CD4-positive, alpha-beta T cell treated with Interleukin-17A for 1 hour (primary cell): ENCODE measurements at regions not wholly inside any gene's neighbourhood (a gene's known extent, or its start where the extent isn't known, plus 50 kb on each side); places are given as distances from the start of the nearest gene placed in this dataset.
A peak's percentile ranks its signal among the peaks of the same experiment; 100 is the strongest.

Source experiments
- DNase-seq: peaks from one replicate; pipeline ENCODE4 v3.0.0-alpha.2; 2020

DNA sequence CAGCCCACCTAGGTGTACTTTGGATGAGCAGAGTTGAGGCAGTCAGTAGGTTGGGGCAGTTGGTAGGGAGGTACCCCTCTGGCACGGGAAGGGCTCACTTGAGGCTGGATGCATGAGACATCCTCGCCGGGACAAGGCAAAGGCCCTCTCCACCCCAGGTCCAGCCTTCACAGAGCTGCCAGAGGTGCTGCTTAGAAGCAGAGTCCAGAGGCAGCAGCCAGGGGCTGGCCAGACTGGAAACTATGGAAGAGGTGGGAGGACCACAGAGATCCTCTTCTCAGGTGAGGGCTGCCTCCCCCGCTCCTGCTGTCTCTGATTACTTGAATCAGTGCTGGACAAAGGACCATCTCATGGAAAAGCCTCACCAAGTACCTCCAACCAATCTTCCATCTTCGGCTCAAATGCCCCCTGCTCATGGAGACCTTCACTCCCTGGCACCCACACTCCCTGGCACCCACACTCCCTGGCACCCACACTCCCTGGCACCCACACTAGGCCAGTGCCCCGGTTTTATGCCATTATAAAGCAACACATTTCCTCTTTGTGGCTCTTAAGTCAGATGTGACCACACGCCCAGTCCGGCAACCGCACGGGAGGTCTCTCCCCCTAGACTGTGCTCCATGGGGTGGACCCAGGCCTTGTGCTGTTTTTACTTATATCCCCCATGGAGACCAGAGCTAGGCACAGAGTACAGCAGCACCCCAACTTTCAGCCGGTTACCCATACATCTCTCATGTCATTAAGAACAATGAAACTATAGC, 100.1 kb downstream of the YTHDF1 start:
- no peak for DNase-seq

- DNase-seq = no peak
Measured at GRCh38 chr20:63114693-63115311, 101.1 kb downstream of the YTHDF1 start.

- no peak for DNase-seq
Measured at GRCh38 chr20:63114006-63114692, 101.8 kb downstream of the YTHDF1 start.

GRCh38 chr20:63112491-63113219, 103.3 kb downstream of the YTHDF1 start:
- DNase-seq = no peak

- no peak for DNase-seq
Measured at GRCh38 chr20:63108247-63108646, 101.5 kb upstream of the BHLHE23 start.

GRCh38 chr20:63107449-63108200, 100.9 kb upstream of the BHLHE23 start:
- DNase-seq = no peak

DNA sequence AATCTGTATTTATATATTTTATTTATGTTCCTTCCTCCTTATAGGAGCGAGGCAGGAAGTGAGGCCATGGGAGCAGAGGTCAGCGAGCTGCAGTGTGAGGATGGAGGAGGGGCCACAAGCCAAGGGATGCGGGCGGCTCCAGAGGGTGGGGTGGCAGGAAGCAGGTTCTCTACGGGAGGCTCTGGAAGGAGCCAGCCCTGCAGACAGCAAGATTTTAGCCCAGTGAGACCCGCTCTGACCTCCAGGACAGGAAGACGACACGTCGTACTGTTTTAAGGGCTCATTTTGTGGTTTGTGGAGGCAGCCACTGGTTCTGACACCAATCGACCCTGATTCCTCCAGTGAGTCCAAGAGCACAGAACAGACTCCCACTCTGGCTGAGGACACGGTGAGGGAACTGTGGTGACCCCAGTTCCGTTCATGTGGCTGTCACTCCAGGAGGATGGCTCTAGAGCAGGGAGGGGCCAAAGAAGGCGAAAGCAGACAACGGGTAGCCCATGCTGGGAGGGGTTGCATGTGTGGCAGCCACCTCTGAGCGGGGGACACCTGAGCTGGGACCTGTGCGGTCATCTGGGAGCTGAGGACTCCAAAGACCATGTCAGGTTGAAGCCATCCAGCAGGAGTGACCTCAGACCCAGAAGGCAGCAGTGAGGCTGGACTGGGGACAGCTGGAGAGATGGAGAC, 100.1 kb upstream of the BHLHE23 start:
- DNase-seq = no peak

- DNase-seq = no peak
Measured at GRCh38 chr20:63106108-63106764, 99.5 kb upstream of the BHLHE23 start.

DNA sequence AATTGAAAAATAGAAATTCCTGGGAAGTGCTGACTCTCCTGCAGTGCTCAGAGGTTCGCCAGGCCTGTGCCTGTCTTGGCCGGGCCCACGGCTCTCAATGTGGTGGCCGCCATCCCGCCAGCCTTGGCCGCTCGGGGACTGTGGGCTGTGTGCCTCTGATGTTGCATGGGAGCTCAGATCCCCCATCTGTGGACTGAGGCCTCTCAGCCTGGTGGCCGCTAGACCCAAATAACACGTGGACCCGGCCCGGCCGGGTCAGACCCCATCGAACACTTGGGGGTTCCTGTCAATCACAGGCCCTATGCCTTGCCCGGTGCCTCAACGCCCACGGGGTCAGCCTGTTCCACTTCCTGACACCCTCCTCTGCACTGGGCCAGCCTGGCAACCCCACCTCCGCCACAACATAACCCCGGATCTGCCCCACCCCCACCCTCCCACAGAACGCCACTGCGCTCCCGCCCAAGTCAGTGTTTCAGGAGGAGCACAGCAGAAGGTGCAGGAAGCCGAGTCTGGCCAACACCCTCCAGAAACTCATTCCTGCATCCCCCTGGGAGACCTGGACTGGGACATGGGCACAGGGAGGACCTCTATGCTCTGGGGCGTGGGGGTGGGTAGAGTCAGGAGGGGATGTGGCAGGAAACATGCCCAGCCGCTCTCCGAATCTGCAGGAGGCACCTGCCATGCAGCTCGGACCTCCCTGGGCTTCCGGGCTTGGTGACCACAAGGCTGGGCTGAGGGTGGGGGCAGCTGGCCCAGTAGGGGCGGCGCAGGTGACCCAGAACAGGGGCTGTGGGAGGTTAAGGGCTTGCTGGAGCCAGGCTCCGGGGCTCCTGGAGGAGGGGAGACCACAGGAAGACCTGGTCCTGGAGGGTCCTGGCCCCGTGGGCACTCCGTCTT, 98.7 kb upstream of the BHLHE23 start:
- no peak for DNase-seq

DNA sequence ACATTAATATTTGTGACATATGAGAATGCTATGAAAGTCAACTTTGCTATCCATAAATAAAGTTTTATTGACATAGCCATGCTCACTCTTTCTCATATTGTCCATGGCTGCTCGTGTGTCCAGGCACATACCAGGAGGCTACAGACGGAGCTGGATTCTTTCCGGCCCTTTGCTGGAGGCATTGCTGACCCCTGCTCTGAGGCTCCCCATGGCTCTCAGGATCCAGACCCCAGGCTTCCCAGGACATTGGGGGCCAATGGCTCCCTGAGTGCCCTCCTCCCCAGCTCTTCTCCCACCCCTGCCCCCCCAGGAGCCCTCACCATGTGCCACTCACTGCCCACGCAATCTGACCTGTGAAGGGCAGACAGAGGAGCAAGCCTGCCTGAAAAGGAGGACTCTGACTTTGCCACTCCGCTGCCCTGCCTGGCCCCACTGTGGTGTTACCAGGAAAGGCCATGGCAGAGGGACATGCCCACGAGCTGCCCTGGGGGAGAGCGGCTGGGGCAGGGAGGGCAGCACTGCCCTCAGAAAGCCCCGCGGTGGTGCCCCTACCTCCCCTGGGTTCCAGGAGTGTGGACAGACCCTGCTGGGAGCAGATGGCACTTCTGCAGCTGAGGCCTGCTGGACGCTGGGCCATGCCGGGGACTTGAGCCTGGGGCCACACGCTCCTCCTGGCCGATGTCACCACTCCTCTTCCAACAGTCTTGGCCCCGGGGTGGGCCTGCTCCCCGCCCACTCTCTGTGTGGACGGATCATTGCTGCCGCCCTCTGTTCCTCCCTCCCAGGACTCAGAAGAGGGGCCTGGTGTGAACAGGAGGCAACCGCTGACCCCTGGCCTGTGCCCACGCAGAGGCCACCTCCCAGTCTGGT, 97.8 kb upstream of the BHLHE23 start:
- no peak for DNase-seq

DNA sequence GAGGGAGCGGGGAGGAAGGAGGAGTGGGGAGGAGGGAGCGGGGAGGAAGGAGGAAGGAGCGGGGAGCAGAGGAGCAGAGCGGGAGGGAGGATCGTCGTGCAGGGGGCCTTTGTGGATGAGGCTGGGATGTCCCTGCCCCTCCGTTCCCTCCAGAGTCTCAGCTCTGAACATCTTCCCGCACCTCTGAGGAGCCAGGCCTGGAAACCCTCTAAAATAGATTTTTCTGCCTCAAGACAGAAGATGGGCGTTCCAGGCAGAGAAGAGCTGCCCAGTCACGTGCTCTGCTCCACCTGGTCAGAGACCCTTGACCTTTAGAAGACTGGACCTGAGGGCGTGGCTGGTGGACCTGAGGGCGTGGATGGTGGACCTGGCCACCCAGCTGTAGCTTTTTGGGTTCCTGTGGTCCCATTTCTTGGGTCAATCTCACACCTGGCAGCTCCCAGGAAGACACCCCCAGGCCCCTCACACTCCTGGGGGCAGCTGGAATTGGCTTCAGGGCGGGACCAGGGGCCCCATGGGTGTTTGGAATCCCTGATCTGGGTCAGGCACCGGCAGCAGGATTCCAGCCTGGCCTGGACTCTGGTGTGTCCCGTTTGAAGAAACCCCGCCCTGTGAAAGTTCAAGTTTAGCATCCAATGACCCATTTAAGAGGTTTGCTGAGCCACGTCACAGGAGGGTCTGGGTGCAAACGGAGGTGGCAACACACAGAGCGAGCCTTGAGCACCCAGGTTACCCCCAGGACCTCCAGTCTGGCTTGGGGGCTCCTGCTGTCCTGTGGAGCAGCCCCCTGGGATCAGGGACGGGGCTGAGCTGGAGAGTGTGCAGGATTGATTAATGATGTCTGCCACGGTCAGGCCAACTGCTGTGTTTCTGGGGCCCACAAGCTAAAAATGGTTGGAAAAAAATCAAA, 96.9 kb upstream of the BHLHE23 start:
- peak; percentile 5 for DNase-seq

DNA sequence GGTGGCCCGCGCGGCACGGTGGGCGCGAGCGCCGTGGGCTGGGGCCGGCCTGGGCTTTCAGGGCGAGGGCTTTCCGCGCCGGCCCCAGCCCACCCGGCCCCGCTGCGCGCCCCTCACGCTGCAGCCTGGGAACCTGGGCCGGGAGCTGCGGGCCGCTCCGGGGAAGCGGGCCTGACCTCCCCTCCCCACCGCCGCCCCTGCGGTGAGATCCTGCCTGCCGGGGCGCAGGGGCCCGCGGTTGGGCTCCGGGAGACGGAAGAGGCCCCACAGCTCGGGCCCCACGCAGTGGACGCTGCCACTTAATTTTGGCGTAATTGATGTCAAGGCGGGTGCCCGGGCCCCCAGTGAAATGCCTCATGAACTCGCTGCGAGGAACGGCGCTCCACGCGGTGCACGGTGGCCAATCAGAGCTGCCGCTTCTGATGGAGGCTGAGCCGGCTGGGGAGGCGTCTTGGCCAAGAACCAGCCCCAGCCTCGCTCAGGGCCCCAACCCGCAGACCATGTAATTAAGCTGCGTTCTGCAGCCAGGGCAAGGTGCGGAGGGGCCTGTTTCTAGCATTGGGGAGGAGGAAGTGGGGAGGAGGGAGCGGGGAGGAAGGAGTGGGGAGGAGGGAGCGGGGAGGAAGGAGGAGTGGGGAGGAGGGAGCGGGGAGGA, 96.1 kb upstream of the BHLHE23 start:
- peak; percentile 75 for DNase-seq

GRCh38 chr20:63101781-63102720, 95.3 kb upstream of the BHLHE23 start:
- DNase-seq = peak; percentile 70

DNA sequence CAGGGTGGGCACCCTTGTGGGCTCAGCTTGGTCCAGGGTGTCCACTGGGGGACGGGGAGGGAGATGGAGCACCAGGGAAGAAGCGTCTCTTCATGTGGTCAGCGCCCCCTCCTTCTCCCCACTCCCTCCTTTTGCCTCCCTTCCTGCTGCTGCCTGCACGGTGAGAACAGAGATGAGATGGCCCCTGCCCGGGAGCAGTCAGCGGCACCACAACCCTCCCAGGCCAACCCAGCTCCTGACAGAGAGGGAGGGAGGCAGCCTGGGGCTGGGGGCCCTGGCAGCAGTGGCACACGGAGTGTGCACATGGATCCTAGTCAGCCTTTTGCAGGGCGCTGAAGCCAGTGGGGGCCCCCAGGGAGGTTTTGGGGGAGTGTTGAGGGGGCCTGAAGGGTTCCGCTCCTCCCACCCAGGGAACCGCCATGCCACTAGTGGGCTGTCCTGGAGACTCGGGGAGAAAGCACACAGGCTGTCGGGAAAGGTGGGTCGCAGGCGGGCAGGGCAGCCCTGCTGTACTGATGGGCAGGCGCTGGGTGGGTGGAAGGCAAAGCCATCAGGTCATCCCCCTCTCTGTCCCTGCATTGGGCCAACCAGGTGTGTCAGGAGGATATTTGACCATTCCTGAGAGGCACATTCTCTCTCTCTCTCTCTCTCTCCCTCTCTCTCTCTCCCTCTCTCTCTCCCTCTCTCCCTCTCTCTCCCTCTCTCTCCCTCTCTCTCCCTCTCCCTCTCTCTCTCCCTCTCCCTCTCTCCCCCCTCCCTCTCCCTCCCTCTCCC, 94.3 kb upstream of the BHLHE23 start:
- DNase-seq = peak; percentile 9

- no peak for DNase-seq
Measured at GRCh38 chr20:63100174-63100925, 93.6 kb upstream of the BHLHE23 start.
